ENCODE measurements at regions not wholly inside any gene's neighbourhood (a gene's known extent, or its start where the extent isn't known, plus 50 kb on each side); places are given as distances from the start of the nearest gene placed in this dataset.
"Not testable (repeated sequence)": the region's sequence is repeated elsewhere in the genome, so short reads cannot be mapped to it uniquely, and the experiment has no call there.

GRCh38 chr2:234708717-234709116 lies 211.8 kb upstream of the ARL4C start:
- H3K9me3 ChIP-seq (ENCODE audit: control insufficient read depth in 2 of 2, low read length in 2 of 2): no peaks in the 10 kb centered on the region

GRCh38 chr2:234708091-234708683 lies 211.3 kb upstream of the ARL4C start:
- Histone ChIP-seq H3K9ac (ENCODE audit: low read length in 2 of 2) (no peak overlapping the region), H3K4me1 (ENCODE audit: control insufficient read depth, insufficient read depth, low read length) (no peaks in the 10 kb centered on the region), H3K9me3 (ENCODE audit: control insufficient read depth in 2 of 2, low read length in 2 of 2) (no peaks in the 10 kb centered on the region), H3K4me3 (ENCODE audit: low read length in 2 of 2) (no peak overlapping the region), H3K36me3 (ENCODE audit: control insufficient read depth in 2 of 2, insufficient read depth in 2 of 2, low read length in 2 of 2) (no peaks in the 10 kb centered on the region), H3K27me3 (ENCODE audit: control insufficient read depth in 1 of 2, insufficient read depth in 2 of 2, low read length in 2 of 2) (peaks cover 0 to 4% of the 10 kb centered on the region in 2 donors), H3K27ac (ENCODE audit: low read length) (no peak overlapping the region)

More at GRCh38 chr2:234708717-234709116, 211.8 kb upstream of the ARL4C start:
- no peak overlapping the region for H3K27ac ChIP-seq (ENCODE audit: low read length)
- no peak overlapping the region for H3K4me3 ChIP-seq (ENCODE audit: low read length in 2 of 2)
- no peaks in the 10 kb centered on the region for H3K4me1 ChIP-seq (ENCODE audit: control insufficient read depth, insufficient read depth, low read length)
- H3K9ac ChIP-seq (ENCODE audit: low read length in 2 of 2): no peak overlapping the region
- peaks cover 0 to 4% of the 10 kb centered on the region in 2 donors for H3K27me3 ChIP-seq (ENCODE audit: control insufficient read depth in 1 of 2, insufficient read depth in 2 of 2, low read length in 2 of 2)
- H3K36me3 ChIP-seq (ENCODE audit: control insufficient read depth in 2 of 2, insufficient read depth in 2 of 2, low read length in 2 of 2): no peaks in the 10 kb centered on the region

DNA sequence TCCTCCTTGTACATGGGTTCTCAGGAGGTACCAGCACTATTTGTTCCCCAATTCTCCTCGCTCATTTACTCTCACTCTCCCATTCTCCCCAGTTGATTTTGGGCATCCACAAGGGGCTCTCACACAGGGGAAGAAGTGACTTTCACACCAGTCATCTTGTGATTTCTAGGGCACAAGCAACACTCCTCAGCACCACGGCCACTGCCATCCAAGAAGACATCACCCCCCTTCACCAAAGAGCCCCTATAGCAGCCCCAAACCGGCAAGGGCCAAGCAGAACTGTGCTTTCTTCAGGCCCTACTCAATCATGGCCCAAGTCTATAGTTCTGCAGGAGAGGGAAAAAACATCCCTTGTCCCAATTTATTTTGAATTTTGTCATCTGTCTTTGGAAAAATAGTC lies 209.2 kb upstream of the ARL4C start:
- H3K4me1 ChIP-seq (ENCODE audit: control insufficient read depth, insufficient read depth, low read length): no peaks in the 10 kb centered on the region
- H3K9me3 ChIP-seq (ENCODE audit: control insufficient read depth in 2 of 2, low read length in 2 of 2): no peaks in the 10 kb centered on the region
- no peaks in the 10 kb centered on the region for H3K36me3 ChIP-seq (ENCODE audit: control insufficient read depth in 2 of 2, insufficient read depth in 2 of 2, low read length in 2 of 2)
- H3K27ac ChIP-seq (ENCODE audit: low read length): no peak overlapping the region
- peaks cover 0 to 4% of the 10 kb centered on the region in 2 donors for H3K27me3 ChIP-seq (ENCODE audit: control insufficient read depth in 1 of 2, insufficient read depth in 2 of 2, low read length in 2 of 2)
- H3K4me3 ChIP-seq (ENCODE audit: low read length in 2 of 2): no peak overlapping the region
- H3K9ac ChIP-seq (ENCODE audit: low read length in 2 of 2): no peak overlapping the region

DNA sequence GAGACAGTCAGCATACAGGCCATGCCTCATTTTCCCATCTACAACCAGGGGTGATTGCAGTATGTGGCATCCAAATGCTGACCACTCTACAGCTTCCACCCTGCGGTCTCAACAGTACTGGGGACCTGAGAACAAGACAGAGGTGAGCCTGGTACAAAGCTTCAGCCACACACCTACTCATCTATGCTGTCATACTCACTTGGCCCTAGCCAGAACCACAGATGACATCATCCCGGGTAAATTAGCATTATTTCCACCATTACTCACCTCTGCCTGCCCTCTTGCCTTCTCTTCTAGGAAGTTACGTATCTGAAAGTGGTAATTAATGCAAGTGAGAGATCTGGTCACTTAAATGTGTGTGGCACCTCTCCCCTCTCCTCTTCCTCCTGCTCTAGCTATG lies 208.2 kb upstream of the ARL4C start:
- H3K4me3 ChIP-seq (ENCODE audit: low read length in 2 of 2): no peak overlapping the region
- no peaks in the 10 kb centered on the region for H3K9me3 ChIP-seq (ENCODE audit: control insufficient read depth in 2 of 2, low read length in 2 of 2)
- H3K27ac ChIP-seq (ENCODE audit: low read length): no peak overlapping the region
- H3K36me3 ChIP-seq (ENCODE audit: control insufficient read depth in 2 of 2, insufficient read depth in 2 of 2, low read length in 2 of 2): no peaks in the 10 kb centered on the region
- peaks cover 0 to 4% of the 10 kb centered on the region in 2 donors for H3K27me3 ChIP-seq (ENCODE audit: control insufficient read depth in 1 of 2, insufficient read depth in 2 of 2, low read length in 2 of 2)
- no peaks in the 10 kb centered on the region for H3K4me1 ChIP-seq (ENCODE audit: control insufficient read depth, insufficient read depth, low read length)
- no peak overlapping the region for H3K9ac ChIP-seq (ENCODE audit: low read length in 2 of 2)

DNA sequence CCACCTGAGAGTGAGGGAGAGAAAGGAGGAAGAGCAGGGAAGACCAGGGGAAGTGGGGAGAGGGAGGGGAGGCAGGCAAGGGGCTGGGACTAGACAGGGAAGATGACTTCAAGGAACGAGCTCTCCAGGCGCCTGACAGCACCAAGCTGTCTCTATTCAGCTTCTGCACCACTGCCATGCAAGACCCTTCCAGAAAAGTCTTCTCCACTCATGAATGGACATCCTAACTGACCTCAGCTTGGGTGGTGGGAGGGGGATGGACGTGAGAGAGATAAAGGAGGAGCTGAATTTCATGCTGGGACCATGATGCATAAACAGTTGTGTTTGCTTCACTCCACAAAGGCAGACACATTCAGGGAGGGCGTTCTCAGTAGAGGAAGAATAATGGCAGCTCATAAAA lies 206.4 kb upstream of the ARL4C start:
- H3K4me3 ChIP-seq (ENCODE audit: low read length in 2 of 2): no peak overlapping the region
- no peaks in the 10 kb centered on the region for H3K9me3 ChIP-seq (ENCODE audit: control insufficient read depth in 2 of 2, low read length in 2 of 2)
- no peak overlapping the region for H3K27ac ChIP-seq (ENCODE audit: low read length)

DNA sequence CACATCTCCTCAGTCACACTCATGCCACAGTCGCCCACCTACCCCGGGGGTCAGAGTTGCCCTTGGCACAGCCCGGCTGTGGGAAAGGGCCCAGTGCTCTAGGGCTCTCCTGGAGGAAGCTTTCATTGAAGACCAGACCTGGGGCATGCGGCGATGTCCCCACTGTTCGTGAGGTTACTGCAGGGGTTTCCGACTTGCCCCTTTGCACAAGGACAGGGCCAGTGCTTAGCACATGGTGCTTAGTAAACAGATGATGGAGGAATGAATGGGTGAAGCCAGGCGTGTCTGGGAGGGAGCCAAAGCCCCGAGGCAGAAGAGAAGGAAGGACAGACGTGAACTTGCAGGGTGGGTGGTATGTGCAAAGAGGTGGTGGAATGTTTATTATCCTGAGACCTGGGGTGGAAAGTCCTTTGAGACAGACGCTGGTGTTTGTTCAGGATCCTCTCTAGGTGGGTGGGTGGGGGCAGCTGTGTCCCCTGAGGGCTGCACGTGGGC lies 205.9 kb upstream of the ARL4C start:
- Histone ChIP-seq H3K9ac (ENCODE audit: low read length in 2 of 2) (no peak overlapping the region), H3K36me3 (ENCODE audit: control insufficient read depth in 2 of 2, insufficient read depth in 2 of 2, low read length in 2 of 2) (no peaks in the 10 kb centered on the region), H3K27ac (ENCODE audit: low read length) (no peak overlapping the region), H3K9me3 (ENCODE audit: control insufficient read depth in 2 of 2, low read length in 2 of 2) (no peaks in the 10 kb centered on the region), H3K4me3 (ENCODE audit: low read length in 2 of 2) (no peak overlapping the region), H3K27me3 (ENCODE audit: control insufficient read depth in 1 of 2, insufficient read depth in 2 of 2, low read length in 2 of 2) (peaks cover 0 to 2% of the 10 kb centered on the region in 2 donors), H3K4me1 (ENCODE audit: control insufficient read depth, insufficient read depth, low read length) (no peaks in the 10 kb centered on the region)

More for the DNA sequence above, 206.4 kb upstream of the ARL4C start:
- Histone ChIP-seq H3K4me1 (ENCODE audit: control insufficient read depth, insufficient read depth, low read length) (no peaks in the 10 kb centered on the region), H3K9ac (ENCODE audit: low read length in 2 of 2) (no peak overlapping the region), H3K36me3 (ENCODE audit: control insufficient read depth in 2 of 2, insufficient read depth in 2 of 2, low read length in 2 of 2) (no peaks in the 10 kb centered on the region), H3K27me3 (ENCODE audit: control insufficient read depth in 1 of 2, insufficient read depth in 2 of 2, low read length in 2 of 2) (peaks cover 0 to 2% of the 10 kb centered on the region in 2 donors)

GRCh38 chr2:234701841-234702240 lies 205.0 kb upstream of the ARL4C start:
- Histone ChIP-seq H3K9ac (ENCODE audit: low read length in 2 of 2) (no peak overlapping the region), H3K9me3 (ENCODE audit: control insufficient read depth in 2 of 2, low read length in 2 of 2) (peaks cover 3 to 5% of the 10 kb centered on the region in 2 donors), H3K27ac (ENCODE audit: low read length) (no peak overlapping the region), H3K27me3 (ENCODE audit: control insufficient read depth in 1 of 2, insufficient read depth in 2 of 2, low read length in 2 of 2) (no peaks in the 10 kb centered on the region), H3K4me1 (ENCODE audit: control insufficient read depth, insufficient read depth, low read length) (no peaks in the 10 kb centered on the region), H3K4me3 (ENCODE audit: low read length in 2 of 2) (no peak overlapping the region), H3K36me3 (ENCODE audit: control insufficient read depth in 2 of 2, insufficient read depth in 2 of 2, low read length in 2 of 2) (no peaks in the 10 kb centered on the region)

DNA sequence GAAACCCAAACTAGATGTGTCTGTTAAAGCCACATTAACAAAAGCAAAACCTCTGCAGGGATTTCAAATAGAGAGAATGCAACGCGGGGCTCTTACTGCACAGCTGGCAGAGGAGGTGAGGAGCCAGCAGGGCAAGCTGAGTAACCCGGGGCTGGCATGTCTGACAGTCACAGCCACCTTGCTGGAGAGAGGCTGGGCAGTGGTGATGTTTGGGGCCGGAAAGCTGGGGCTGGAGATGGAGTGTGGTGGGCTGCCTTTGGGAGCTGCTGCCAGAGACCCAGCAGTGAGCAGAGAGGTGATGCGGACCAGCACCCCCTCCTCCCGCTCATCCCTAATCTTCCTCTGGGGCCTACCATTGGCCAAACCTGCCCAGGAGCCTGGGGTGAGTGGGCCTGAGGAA lies 204.5 kb upstream of the ARL4C start:
- Histone ChIP-seq H3K36me3 (ENCODE audit: control insufficient read depth in 2 of 2, insufficient read depth in 2 of 2, low read length in 2 of 2) (no peaks in the 10 kb centered on the region), H3K9me3 (ENCODE audit: control insufficient read depth in 2 of 2, low read length in 2 of 2) (peaks cover 3 to 6% of the 10 kb centered on the region in 2 donors), H3K4me1 (ENCODE audit: control insufficient read depth, insufficient read depth, low read length) (no peaks in the 10 kb centered on the region), H3K27me3 (ENCODE audit: control insufficient read depth in 1 of 2, insufficient read depth in 2 of 2, low read length in 2 of 2) (no peaks in the 10 kb centered on the region), H3K9ac (ENCODE audit: low read length in 2 of 2) (no peak overlapping the region), H3K4me3 (ENCODE audit: low read length in 2 of 2) (no peak overlapping the region), H3K27ac (ENCODE audit: low read length) (no peak overlapping the region)

DNA sequence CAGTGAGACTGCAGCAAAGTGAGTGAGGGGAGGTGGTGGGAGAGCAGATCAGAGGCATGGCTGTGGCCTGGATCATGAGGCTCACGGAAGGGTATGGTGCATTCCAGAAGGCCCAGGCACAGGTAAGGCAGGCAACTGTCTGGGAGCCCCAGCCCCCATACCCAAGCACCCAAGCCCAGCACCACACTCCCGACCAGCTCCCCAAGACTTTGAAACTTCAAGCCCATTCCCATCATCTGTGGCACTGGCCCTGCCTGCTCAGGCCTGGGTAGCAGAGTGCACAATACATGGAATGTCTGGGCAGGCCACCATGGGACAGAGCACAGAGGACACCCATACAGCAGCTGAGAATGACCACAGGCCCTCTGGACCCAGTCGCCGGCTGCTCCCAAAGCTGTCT lies 202.6 kb upstream of the ARL4C start:
- no peaks in the 10 kb centered on the region for H3K4me1 ChIP-seq (ENCODE audit: control insufficient read depth, insufficient read depth, low read length)
- H3K27ac ChIP-seq (ENCODE audit: low read length): no peak overlapping the region
- peaks cover 3 to 9% of the 10 kb centered on the region in 2 donors for H3K9me3 ChIP-seq (ENCODE audit: control insufficient read depth in 2 of 2, low read length in 2 of 2)
- H3K9ac ChIP-seq (ENCODE audit: low read length in 2 of 2): no peak overlapping the region
- H3K27me3 ChIP-seq (ENCODE audit: control insufficient read depth in 1 of 2, insufficient read depth in 2 of 2, low read length in 2 of 2): no peaks in the 10 kb centered on the region
- H3K36me3 ChIP-seq (ENCODE audit: control insufficient read depth in 2 of 2, insufficient read depth in 2 of 2, low read length in 2 of 2): no peaks in the 10 kb centered on the region
- H3K4me3 ChIP-seq (ENCODE audit: low read length in 2 of 2): no peak overlapping the region

DNA sequence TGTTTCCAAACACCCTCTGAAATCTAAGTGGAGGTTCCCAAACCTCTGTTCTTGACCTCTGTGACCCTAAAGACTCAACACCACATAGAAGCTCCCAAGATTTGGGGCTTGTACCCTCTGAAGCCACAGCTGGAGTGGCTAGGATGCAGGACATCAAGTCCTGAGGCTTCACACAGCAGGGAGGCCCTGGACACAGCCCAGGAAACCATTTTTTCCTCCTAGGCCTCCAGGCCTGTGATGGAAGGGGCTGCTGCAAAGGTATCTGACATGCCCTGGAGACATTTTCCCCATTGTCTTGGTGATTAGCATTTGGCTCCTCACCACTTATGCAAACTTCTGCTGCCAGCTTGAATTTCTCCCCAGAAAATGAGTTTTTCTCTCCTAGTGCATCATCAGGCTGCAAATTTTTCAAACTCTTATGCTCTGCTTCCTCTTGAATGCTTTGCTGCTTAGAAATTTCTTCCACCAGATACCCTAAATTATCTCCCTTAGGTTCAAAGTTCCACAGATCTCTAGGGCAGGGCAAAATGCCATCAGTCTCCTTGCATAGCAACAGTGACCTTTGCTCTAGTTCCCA lies 200.5 kb upstream of the ARL4C start:
- not testable (repeated sequence) for H3K9ac ChIP-seq (ENCODE audit: low read length in 2 of 2); H3K4me3 ChIP-seq (ENCODE audit: low read length in 2 of 2); H3K36me3 ChIP-seq (ENCODE audit: control insufficient read depth in 2 of 2, insufficient read depth in 2 of 2, low read length in 2 of 2); H3K27ac ChIP-seq (ENCODE audit: low read length); H3K4me1 ChIP-seq (ENCODE audit: control insufficient read depth, insufficient read depth, low read length); H3K9me3 ChIP-seq (ENCODE audit: control insufficient read depth in 2 of 2, low read length in 2 of 2); H3K27me3 ChIP-seq (ENCODE audit: control insufficient read depth in 1 of 2, insufficient read depth in 2 of 2, low read length in 2 of 2)

DNA sequence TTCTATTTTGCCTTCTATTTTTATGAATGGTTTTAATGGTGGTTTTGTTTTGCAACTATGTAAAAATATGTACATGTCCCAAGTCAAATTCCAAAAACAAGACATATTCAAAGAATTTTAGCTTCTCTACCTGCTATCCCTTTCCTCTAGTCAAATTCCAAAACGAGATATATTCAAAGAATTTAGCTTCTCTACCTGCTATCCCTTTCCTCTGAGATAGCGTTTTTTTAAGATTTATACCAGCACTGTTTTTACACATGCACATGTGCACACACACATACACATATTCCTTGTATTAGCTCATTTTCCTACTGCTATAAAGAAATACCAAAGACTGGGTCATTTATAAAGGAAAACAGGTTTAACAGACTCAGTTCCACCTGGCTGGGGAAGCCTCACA lies 199.1 kb upstream of the ARL4C start:
- Histone ChIP-seq H3K4me3 (ENCODE audit: low read length in 2 of 2) (no peak overlapping the region), H3K4me1 (ENCODE audit: control insufficient read depth, insufficient read depth, low read length) (peaks cover 4% of the 10 kb centered on the region), H3K36me3 (ENCODE audit: control insufficient read depth in 2 of 2, insufficient read depth in 2 of 2, low read length in 2 of 2) (no peaks in the 10 kb centered on the region), H3K27ac (ENCODE audit: low read length) (no peak overlapping the region), H3K27me3 (ENCODE audit: control insufficient read depth in 1 of 2, insufficient read depth in 2 of 2, low read length in 2 of 2) (no peaks in the 10 kb centered on the region), H3K9ac (ENCODE audit: low read length in 2 of 2) (no peak overlapping the region), H3K9me3 (ENCODE audit: control insufficient read depth in 2 of 2, low read length in 2 of 2) (peaks cover 3 to 9% of the 10 kb centered on the region in 2 donors)

All from stomach smooth muscle (tissue), 2 donors.